Suppressor macrophage treated with lipopolysaccharide for 1 hour (primary cell): ENCODE measurements at regions not wholly inside any gene's neighbourhood (a gene's known extent, or its start where the extent isn't known, plus 50 kb on each side); places are given as distances from the start of the nearest gene placed in this dataset.

Experiments
- DNase-seq, 3 donors: peaks; one replicate each; pipeline ENCODE4 v3.0.0-alpha.2; 2020 to 2022

DNA sequence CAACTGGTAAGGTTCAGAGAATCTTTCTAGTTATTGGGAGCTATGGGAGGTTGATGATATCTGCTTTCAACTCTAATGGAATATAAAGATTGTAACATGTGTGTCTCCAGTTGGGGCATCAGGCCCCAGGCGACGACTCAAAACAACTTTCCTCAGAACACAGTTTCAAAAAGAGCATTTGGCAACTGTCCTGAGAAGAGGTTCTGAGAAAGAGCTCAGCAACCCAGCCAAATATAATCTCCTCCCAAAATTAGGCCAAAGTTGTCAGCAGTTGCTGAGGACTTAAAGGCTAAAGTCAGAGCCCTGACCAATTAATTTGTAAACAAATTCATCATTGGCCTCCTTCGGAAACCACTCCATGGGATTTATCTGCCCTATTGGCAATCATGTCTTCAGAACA, 251.1 kb upstream of the NFE2L3 start:
- no peak for DNase-seq

DNA sequence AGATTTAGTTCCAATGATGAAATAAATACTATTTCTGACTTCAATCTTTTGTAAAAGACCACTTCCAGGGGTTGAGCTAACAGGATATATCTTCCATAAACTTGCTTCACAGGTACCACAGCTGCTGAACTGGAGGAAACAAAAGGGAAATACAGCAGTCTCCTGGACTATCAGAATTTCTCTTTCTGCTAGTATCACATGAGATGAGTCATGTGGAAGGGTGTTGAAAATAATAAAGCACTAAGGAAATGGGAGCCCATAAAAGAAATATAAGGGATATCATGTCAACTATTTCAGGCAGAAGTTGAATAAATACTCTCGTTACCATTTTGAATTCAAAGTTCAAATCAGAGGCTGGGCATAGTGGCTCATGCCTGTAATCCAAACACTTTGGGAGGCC, 250.3 kb upstream of the NFE2L3 start:
- DNase-seq: peak in 2 of 3 donors; percentile 21 to 38

DNA sequence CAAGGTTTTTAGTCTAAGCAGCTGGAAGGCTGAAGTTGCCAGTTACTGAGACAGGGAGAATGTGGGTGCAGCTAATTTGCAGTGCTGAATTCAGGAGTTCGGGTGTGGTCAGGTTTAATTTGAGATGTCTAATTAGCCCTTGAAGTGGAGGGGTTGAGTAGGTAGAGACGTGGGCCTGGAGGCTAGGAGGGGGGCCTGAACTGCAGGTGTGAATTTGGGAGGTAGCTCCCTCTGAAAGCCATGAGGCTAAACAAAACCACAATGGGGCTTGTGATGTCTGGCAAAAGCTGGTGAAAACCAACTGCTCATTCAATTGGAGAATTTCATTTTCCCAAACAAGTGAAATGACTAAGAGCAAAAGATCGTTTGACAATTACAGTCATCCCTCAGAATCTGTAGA, 246.0 kb upstream of the NFE2L3 start:
- DNase-seq: no peak

DNA sequence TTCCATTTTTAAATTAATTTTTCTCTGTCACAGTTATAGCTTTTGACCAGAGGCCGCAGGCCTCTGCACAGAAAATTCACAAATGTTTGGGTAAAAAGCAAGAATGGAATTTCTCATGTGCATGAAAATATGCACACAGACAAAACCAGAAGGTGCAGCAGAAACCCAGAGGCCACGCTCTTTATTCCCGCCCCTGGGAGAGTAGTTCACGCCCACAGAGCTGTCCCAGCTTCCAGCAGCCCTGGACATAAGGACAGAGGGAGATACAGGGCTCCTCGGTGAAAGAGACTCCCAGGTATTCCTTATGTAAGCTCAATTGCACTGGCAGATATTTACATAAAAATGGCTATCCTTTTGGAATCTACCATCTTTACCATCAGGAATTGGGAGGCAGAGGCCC, 245.2 kb upstream of the NFE2L3 start:
- DNase-seq: no peak

DNA sequence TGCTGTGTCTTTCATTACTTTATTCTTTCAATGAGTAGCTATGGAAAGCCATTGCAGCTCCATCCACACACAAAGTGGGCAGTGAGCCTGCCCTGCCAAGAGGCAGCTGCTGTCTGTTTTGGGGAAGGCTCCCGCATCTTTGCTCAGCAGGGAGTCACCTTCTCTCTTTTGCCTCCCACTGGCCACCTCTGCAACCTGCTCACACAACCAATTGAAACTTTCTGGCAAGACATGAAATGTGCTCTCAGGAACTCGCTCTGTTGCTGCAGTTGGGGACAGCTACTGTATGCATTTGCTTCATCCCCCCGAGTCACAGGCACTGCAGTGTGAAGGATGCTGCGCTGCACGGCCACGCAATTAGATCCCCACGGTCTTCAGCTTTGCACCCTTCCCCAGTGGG, 244.8 kb upstream of the NFE2L3 start:
- DNase-seq: no peak

DNA sequence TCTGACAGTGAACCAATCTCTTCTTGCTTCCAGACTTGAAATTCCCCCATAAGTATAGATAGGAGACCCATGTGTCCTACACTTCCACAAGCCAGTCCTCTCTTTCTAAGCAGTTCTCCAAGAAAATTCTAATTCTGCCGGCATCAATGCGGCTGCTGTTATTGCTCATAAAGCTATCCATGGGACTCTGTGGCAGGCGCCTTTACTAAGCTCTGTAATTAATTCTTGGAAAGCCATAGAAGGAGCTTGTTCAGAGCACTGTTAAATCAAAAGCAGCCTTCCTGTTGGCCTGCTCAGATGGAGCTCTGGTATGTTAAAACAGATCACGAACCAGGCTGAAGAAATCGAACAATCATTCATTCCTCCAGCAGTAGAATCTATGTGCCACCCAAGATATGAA, 244.3 kb upstream of the NFE2L3 start:
- no peak for DNase-seq

DNA sequence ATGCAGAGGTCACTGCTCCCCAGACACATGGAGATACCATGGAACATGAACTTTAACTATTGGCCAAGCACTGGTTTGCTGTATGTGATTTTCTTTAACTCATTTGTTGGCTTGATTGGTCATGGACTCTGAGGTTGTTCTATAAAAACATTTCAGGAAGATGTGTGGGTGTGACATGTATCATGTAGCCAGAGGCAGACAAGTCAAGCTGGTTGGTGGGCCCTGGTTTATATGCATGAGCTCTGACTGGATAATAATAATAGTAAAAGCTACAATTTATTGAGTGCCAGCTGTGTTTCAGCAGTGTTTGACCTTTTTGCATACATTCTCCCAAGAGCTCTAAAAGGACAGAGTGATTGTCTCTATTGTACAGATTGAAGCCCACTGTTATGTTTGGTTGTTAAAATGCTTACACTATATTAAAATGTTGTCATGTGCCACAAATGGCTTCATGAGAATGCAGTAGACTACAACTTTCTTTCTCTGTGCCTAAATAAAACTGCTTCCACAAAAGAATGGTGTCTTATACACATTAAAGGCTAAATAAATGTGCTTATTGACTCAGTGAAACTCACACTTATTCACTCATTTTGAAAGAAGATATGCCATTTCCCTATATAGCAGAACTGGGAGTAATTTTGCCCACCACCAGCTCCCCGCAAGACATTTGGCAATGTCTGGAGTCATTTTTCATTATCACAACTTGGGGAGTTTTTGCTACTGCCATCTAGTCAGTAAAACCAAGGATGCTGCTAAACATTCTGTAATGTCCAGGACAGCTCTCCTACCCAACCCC, 243.6 kb upstream of the NFE2L3 start:
- DNase-seq: peak in 1 of 3 donors; percentile 22

DNA sequence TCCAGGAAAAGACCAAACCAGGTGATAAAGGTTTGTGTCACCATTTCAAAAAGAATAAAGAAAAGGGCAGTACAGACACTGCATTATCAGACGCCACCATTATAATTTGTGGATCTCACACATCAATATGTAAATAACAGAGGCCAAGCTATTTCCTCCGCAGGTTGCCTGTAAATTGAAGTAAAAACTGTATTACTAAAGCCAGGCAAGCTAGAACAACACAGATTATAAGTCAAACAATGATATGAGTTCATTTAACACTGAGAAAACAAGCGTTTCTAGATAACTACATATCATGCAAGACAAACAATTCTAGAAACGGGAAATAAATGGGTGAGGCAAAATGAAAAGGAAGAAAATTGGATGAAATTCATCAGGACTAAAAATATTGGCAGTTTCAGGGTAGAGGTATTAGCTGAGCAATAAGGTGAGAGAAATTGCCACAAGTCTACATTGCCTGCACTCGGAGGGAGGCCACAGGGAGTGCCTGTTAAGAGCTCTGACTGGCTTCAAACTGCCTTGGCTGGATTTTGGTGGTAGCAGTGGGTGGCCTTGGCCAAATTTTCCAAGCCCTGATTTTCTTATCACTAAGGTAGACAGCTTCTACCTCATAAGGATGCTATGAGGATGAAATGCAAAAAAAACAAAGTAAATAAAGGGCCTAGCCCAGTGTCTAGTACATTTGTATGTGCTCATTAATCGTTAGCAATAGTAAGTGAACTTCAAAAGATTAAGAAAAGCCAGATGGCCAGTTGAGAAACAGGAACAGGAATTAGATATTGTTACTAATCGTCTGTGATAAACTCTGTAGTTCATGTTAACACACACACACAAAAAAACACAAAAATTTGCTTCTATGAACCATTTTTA, 240.0 kb upstream of the NFE2L3 start:
- no peak for DNase-seq

DNA sequence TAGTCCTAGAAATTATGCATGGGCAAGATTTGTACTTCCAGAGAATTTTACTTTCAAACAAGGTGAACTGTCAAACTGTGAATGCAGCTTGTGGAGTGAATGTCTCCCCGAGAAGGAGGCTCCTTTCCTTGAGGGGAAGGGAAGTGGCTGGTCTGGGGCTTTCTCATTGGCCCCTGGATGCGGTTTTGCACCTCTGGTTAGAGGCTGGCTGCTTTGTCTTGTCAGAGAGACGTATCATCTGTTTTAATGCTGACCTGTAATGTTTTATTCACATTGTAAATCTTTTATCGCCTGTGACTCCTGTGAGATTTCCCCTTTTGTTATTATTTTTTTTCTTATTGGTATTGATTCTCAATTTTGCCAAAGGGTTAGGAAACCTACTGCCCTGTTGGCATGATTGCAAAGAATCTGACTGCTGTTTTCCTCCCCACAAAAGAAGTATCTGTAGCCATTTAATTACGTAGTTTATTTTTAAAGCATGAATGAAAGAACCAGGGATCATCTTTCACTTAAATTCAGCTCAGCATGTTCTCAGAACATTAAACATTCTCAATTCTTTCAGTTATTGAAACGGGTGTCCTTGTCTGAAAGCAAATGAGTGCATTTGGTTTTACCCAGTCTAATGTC, 238.3 kb upstream of the NFE2L3 start:
- no peak for DNase-seq

DNA sequence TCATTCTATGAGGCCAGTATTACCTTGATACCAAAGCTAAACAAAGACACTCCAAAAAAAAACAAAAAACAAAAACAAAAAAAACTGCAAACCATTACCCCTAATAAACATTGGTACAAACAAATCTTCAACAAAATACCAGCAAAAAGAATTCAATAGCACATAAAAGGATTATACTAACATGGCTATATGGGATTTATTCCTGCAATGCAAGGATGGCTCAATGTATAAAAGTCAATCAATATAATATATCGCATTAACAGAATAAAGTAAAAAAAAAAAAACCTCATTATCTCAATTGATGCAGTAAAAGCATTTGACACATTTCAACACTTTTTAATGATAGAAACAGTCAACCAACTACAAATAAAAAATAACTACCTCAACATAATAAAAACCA, 233.3 kb upstream of the NFE2L3 start:
- no peak for DNase-seq

DNA sequence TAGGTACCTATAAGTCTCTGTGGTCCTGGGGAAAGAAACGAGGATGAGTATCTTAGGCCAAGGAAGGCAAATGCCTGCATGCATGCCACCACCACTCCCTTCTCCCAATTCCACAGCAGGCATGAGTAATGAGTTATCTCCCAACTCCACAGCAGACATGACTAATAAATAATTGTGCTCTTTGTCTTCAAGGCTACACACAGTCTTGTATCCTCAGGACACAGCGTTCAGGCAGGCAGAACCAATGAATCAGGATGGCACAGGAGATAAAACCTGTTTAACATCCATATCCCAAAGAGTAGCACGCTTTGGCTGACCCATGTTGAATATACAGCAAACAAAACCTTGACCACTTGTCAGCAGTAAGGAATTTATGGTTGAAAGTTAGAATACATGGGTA, 229.7 kb upstream of the NFE2L3 start:
- DNase-seq: no peak

DNA sequence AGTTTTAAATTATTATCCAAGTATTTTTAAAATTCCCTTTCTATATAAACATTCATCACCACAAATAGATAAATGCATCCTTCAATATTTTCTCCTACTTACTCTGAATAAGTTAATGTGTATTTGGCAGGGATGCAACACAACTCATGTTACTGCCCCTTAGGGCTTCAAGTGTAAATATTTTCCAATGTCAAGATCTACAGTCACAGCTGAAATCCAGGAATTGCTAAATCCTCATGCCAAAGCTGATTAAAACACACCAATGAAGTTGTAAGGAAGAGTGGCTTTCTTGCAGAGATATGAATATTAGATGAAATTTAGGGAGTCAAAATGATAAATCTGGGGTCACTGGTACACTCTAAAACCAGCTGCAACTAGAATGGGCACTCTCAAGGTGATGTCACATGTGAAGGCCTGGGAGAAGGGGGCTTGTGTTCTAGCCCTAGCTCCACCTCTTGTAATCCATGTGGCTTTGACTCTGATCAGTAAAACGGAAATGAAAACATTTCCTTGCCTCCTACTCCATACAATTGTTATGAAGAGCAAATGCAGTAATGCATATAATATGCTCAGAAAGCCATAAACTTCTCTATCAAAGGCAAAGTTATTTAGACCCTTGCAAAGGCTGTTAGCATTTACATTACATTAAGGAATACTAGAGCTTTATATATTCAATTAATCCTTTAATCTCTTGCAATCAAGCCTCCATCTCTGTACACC, 228.1 kb upstream of the NFE2L3 start:
- DNase-seq: no peak

DNA sequence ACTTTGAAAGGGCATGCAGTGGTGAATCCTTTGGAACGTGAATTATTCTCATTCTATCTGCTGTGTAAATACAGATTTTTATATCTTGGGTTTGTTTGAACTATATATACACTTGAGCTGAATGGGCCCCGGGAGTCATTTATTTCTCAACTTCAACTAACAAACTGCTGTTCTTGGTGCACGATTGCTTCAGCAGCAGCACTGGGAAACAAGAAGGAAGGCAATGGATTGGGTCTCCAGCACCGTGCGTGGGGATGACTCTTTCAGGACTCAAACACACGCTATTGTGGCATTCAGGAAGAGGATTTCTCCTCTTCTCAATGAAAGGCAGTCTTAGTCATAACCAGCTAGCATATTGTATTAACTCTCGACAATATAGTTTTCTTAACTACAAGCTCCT, 226.0 kb upstream of the NFE2L3 start:
- peak in 1 of 3 donors; percentile 76 for DNase-seq

DNA sequence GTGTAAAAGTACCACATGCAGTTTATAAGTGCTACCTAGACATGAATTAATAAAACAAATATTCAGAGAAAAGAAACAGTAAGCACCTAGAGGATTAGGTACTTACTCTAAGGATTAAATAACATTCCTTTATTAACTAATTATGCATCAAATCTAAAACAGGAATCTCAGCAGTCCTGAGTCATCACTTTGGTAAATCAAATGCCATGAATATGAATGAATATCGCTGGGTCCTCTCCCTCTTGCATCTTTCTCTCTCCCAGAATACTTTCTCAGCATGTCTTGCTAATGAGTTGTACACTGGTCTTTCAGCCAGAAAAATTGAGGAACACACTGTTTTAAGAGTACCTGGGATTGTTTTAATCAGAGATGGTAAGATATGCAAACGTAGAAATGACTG, 225.5 kb upstream of the NFE2L3 start:
- no peak for DNase-seq

DNA sequence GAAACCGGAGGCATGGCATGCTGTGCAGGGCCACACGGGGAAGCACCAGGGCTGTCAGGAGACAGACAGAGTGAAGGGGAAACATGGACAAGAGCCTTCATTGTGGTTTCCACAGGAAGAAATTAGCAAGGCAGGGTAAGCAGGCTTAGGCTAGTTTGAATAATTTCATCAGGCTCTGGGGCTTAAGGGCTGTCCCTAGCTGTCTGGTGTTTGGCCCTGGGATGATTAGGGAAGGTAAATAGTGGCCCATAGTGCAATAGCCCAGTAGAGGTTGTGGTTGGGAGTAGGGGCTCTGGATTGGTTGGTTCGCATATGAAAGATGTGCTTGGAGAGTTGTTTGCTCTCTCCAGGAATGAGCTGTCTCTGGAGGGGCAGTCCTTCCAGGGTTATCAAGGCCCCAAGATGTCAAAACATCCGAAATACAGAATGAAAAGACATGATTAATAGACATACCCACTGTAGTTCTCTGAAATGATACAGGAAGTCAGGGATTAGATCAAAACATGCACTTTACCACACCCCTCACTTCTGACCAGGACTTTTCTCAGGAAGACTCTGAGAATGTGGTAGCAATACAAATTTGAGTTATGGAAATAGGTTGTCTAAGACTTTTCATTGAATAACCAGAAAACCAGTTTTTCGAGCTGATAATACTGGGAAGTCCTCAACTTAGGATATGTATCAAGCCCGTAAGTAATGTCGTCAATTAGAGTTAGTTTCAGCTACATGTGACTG, 224.9 kb upstream of the NFE2L3 start:
- no peak for DNase-seq

DNA sequence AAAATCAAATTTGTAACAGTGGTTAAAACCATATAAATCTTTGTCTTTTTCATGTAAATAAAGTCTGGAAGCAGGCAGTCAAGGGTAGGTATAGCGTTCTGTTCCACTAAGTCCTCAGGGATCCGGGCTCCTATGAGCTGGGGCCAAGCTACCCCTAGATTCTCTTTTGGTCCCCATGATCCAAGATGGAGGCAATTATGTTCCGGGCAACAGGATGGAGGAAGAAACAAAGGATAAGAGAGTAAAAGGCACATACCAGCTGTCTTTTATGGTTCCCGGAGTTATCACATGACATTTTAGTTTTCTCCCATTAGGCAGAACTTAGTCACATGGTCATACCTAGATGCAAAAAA, 224.4 kb upstream of the NFE2L3 start:
- DNase-seq: no peak

DNA sequence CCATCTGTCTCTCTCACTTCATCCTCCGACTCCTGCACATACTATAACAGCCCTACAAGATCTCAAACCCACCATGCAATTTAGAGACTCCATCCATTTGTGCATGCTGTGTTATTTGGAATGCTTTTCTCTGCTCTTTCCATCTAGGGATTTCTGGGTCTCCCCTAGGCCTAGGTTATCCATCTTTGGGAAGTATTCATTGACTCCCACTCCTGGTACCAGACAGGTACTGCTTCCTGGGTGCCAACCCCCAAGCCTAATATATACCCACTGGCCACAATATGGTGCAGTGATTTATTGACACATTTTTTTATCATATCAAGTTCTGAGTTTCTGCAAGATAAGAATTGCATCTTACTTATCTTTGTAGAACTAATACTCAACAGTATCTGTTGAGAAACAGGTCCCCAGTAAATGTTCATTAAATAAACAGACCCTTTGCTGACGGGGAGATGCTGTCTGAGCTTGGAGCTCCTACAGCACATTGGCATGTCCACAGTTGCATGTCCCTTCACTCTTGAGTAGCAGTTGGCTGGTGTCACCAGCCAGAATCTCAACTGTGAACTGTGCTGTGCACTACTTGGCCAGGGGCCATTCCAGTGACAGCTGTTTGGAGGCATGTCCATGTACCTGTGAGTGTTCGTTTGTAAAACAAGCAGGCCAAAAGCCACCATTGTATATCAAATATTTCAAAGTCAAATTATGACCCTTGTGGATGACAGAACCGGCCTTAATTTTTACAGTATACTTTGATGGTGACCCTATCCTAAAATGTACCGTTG, 223.3 kb upstream of the NFE2L3 start:
- no peak for DNase-seq

DNA sequence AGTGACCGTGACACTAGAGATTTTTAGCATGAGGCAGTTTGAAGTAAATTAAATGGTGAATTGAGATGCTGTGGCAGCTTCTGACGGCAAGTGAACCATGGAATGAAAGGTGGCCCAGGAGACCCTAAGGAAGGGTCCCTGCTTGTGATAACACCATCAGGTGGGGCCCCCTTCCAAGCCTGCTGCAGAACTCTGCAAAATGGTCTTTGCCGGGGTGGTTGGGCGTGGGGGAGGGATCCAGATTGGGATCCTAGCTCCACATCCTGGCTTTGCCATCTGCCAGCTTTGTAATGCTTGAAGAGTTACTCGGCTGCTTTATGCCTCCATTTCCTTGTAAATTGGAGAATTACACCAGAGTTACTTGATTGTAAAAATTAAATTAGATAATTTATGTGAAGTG, 222.6 kb upstream of the NFE2L3 start:
- DNase-seq: no peak

DNA sequence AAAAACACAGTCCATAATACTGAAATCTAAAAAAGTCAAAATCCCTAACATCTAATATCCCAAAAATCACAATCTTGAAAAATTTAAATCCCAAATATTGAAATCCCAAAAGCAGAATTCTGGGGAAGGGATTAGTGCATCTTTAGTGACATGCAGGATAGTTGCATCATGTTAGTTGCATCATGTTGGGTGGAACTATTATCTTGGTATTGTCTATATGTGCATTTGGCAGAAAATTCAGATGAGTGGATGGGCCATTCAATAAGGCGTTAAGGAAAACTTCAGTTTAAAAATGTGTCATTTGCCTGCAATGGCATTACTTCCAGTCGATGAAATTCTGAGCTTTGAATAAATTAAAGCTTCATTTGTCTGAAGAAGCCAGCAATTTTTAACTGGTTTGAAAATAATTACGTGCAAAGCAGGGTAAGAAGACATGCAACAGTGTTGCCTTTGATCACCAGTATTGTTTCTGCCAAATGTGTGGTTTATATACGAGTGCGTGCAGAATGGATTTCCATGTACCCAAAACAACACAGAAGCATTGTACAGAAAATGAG, 221.4 kb upstream of the NFE2L3 start:
- DNase-seq: no peak

DNA sequence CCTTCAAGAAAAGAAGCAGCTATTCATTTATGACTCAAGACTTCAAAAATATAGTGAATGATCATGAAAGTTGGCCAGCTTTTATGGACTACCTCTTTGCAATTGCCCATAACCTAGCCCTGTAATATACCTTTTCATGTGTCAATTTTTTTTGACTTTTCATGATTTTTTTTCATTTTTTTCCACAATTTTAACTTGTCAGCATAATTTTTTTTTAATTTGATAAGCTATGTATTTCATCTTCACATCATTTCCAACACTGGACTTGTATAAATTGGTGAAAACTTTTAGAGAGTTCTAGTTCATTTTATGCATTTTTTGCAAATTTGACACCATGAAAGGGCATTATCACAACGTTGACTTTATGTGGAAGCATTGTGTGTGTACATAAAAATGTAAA, 220.8 kb upstream of the NFE2L3 start:
- DNase-seq: no peak

DNA sequence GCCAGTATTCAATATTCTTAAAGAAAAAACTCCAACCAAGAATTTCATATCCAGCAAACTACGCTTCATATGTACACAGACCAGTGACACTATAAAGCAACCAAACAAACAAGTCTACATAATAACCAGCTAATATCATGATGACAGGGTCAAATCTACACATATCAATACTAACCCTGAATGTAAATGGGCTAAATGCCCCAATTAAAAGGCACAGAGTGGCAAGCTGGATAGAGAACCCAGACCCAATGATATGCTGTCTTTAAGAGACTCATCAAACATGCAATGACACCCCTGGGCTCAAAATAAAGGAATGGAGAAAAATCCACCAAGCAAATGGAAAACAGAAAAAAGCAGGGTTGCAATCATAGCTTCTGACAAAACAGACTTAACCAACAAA, 218.1 kb upstream of the NFE2L3 start:
- no peak for DNase-seq
